Lung (tissue), 11 donors: ENCODE measurements at regions not wholly inside any gene's neighbourhood (a gene's known extent, or its start where the extent isn't known, plus 50 kb on each side); places are given as distances from the start of the nearest gene placed in this dataset.

ENCODE experiments used
- ATAC-seq: fragments of 200-7000 bp; cut with Tn5 transposase; one replicate; pipeline ENCODE4 v1.9.1; 2020; ENCODE audit warnings: moderate number of reproducible peaks; ENCODE audit not compliant: insufficient read depth, low FRiP score
- DNase-seq, 3 donors: peaks; one replicate each; pipeline ENCODE4 v3.0.0-alpha.2; 2013 to 2017
- H3K27ac ChIP-seq, 2 donors: one replicate each; pipeline ENCODE4 v1.5.1; 2013; ENCODE audit warnings: mild to moderate bottlenecking in 2 of 2, moderate library complexity in 2 of 2, control low read depth in 1 of 2, inconsistent platforms in 1 of 2, low read depth in 1 of 2, low read length in 1 of 2
- H3K27me3 ChIP-seq, 3 donors: one replicate each; pipeline ENCODE4 v1.5.1; 2013; ENCODE audit warnings: low read length in 2 of 3; ENCODE audit not compliant: control insufficient read depth in 3 of 3, insufficient read depth in 3 of 3
- H3K36me3 ChIP-seq, 4 donors: one replicate each; pipeline ENCODE4 v1.5.1; 2013; ENCODE audit warnings: low read length in 4 of 4, mild to moderate bottlenecking in 1 of 4, moderate library complexity in 1 of 4; ENCODE audit not compliant: control insufficient read depth in 4 of 4, insufficient read depth in 4 of 4
- H3K4me1 ChIP-seq, 5 donors: one replicate each; pipeline ENCODE4 v1.5.1; 2013; ENCODE audit warnings: low read length in 5 of 5, mild to moderate bottlenecking in 2 of 5, moderate library complexity in 1 of 5; ENCODE audit not compliant: control insufficient read depth in 5 of 5, insufficient read depth in 5 of 5
- H3K4me3 ChIP-seq: one replicate; pipeline ENCODE4 v1.5.1; 2013; ENCODE audit warnings: mild to moderate bottlenecking, control low read depth, moderate library complexity
- H3K9ac ChIP-seq, 2 donors: one replicate each; pipeline ENCODE4 v1.5.1; 2013; ENCODE audit warnings: low read length in 2 of 2, control low read depth in 1 of 2; ENCODE audit not compliant: insufficient read depth in 1 of 2
- H3K9me3 ChIP-seq, 4 donors: one replicate each; pipeline ENCODE4 v1.5.1; 2013; ENCODE audit warnings: low read length in 3 of 4, mild to moderate bottlenecking in 1 of 4, moderate library complexity in 1 of 4; ENCODE audit not compliant: control insufficient read depth in 4 of 4, insufficient read depth in 3 of 4
- CTCF ChIP-seq: IDR thresholded peaks from 2 replicates; pipeline ENCODE4 v1.5.1; 2012; ENCODE audit warnings: mild to moderate bottlenecking; ENCODE audit errors: control extremely low read depth, extremely low read depth
- WGBS, 2 donors: extraction: QIAGEN DNeasy Blood & Tissue Kit; methylation state at CpG; one replicate each; pipeline ENCODE4 v1.1.7; 2013; 5-methylcytosine and 5-hydroxymethylcytosine counted together
- donor health status: control.
- donor health status: control.
- donor health status: Bipolar disorder and iron deficiency.
- donor health status: healthy.
- donor health status: DM: yes; HTN: yes; CAD: no.

- DNase-seq, result no peak
- H3K27me3 ChIP-seq, result no peaks in the 10 kb centered on the region
- no peak for TF ChIP-seq CTCF
- H3K4me1 ChIP-seq, result no peaks in the 10 kb centered on the region
- WGBS, 2 donors, result 88 to 89% methylated on average over 2 of the region's 2 CpGs
- no peak overlapping the region for H3K9ac ChIP-seq
- no peak overlapping the region for H3K27ac ChIP-seq
- no peaks in the 10 kb centered on the region for H3K9me3 ChIP-seq
- no peak for ATAC-seq
- H3K36me3 ChIP-seq, result no peaks in the 10 kb centered on the region
- H3K4me3 ChIP-seq, result no peak overlapping the region
Observed at GRCh38 chr5:175309218-175309810, 134.7 kb downstream of the DRD1 start.

- Histone ChIP-seq H3K27ac (no peak overlapping the region), H3K36me3 (no peaks in the 10 kb centered on the region), H3K4me3 (no peak overlapping the region), H3K27me3 (no peaks in the 10 kb centered on the region), H3K4me1 (no peaks in the 10 kb centered on the region), H3K9ac (no peak overlapping the region), H3K9me3 (peaks cover 0 to 3% (median 0%) of the 10 kb centered on the region in 4 donors)
- DNase-seq, result no peak
- no peak for TF ChIP-seq CTCF
- 75 to 84% methylated on average over 5 of the region's 5 CpGs for WGBS, 2 donors
- no peak for ATAC-seq
Observed at GRCh38 chr5:175308701-175309100, 135.3 kb downstream of the DRD1 start.

GRCh38 chr5:175306381-175306780 is 137.6 kb downstream of the DRD1 start:
- no peak for TF ChIP-seq CTCF
- DNase-seq, result no peak

GRCh38 chr5:175305251-175305650 is 138.7 kb downstream of the DRD1 start:
- DNase-seq, result no peak
- no peak overlapping the region for H3K27ac ChIP-seq
- no peaks in the 10 kb centered on the region for H3K27me3 ChIP-seq
- no peaks in the 10 kb centered on the region for H3K36me3 ChIP-seq
- no peaks in the 10 kb centered on the region for H3K4me1 ChIP-seq
- WGBS, 2 donors, result 65 to 70% methylated on average over 5 of the region's 5 CpGs
- peaks cover 0 to 3% (median 0%) of the 10 kb centered on the region in 4 donors for H3K9me3 ChIP-seq
- TF ChIP-seq CTCF, result no peak
- H3K4me3 ChIP-seq, result no peak overlapping the region
- no peak overlapping the region for H3K9ac ChIP-seq
- ATAC-seq, result no peak

More at GRCh38 chr5:175306381-175306780, 137.6 kb downstream of the DRD1 start:
- no peak overlapping the region for H3K9ac ChIP-seq
- 81 to 88% methylated on average over 2 of the region's 2 CpGs for WGBS, 2 donors
- H3K9me3 ChIP-seq, result peaks cover 0 to 3% (median 0%) of the 10 kb centered on the region in 4 donors
- no peak for ATAC-seq
- H3K27me3 ChIP-seq, result no peaks in the 10 kb centered on the region
- no peak overlapping the region for H3K4me3 ChIP-seq
- H3K36me3 ChIP-seq, result no peaks in the 10 kb centered on the region
- no peak overlapping the region for H3K27ac ChIP-seq
- no peaks in the 10 kb centered on the region for H3K4me1 ChIP-seq
